GM23338 (cell line): ENCODE measurements at regions not wholly inside any gene's neighbourhood (a gene's known extent, or its start where the extent isn't known, plus 50 kb on each side); places are given as distances from the start of the nearest gene placed in this dataset.

ENCODE experiments used
- ATAC-seq: fragments of 200-7000 bp; cut with Tn5 transposase; 3 replicates; pipeline ENCODE4 v1.9.1; 2020
- DNase-seq: peaks from one replicate; pipeline ENCODE4 v3.0.0-alpha.2; 2015; ENCODE audit warnings: low spot score
- H2AFZ ChIP-seq: fragments of 200-600 bp; sonication (generic); 2 replicates; pipeline ENCODE4 v1.8.0; 2016; ENCODE audit warnings: antibody characterized with exemption, mild to moderate bottlenecking, moderate library complexity
- H3F3A ChIP-seq: fragments of 200-600 bp; sonication (generic); replicated peaks from 2 replicates; pipeline ENCODE4 v1.8.0; 2017; ENCODE audit warnings: antibody characterized with exemption, mixed run types, low read depth
- H3K27ac ChIP-seq: fragments of 200-600 bp; sonication (generic); 2 replicates; pipeline ENCODE4 v1.6.1; 2016; ENCODE audit warnings: low read depth
- H3K27me3 ChIP-seq: fragments of 200-600 bp; sonication (generic); 2 replicates; pipeline ENCODE4 v1.8.0; 2016; ENCODE audit warnings: mild to moderate bottlenecking, mixed run types, moderate library complexity; ENCODE audit not compliant: insufficient read depth
- H3K36me3 ChIP-seq: fragments of 200-600 bp; sonication (generic); 2 replicates; pipeline ENCODE4 v1.8.0; 2016; ENCODE audit warnings: mild to moderate bottlenecking; ENCODE audit not compliant: insufficient read depth
- H3K4me1 ChIP-seq: fragments of 200-600 bp; sonication (generic); 2 replicates; pipeline ENCODE4 v1.8.0; 2016; ENCODE audit warnings: mild to moderate bottlenecking, moderate library complexity; ENCODE audit not compliant: insufficient read depth
- H3K4me2 ChIP-seq: fragments of 200-600 bp; sonication (generic); 2 replicates; pipeline ENCODE4 v1.7.1; 2017; ENCODE audit warnings: mixed run types
- H3K4me3 ChIP-seq: fragments of 200-600 bp; sonication (generic); 2 replicates; pipeline ENCODE4 v1.6.1; 2016; ENCODE audit warnings: mixed run types
- H3K79me2 ChIP-seq: fragments of 200-600 bp; sonication (generic); replicated peaks from 2 replicates; pipeline ENCODE4 v1.8.0; 2017; ENCODE audit warnings: mild to moderate bottlenecking; ENCODE audit not compliant: insufficient read depth
- H3K9me2 ChIP-seq: fragments of 200-600 bp; sonication (generic); 2 replicates; pipeline ENCODE4 v1.8.0; 2017; ENCODE audit not compliant: insufficient read depth
- H4K20me1 ChIP-seq: fragments of 200-600 bp; sonication (generic); replicated peaks from 2 replicates; pipeline ENCODE4 v1.8.0; 2017; ENCODE audit warnings: mild to moderate bottlenecking; ENCODE audit not compliant: insufficient read depth
- H3K27ac Mint-ChIP-seq: 2 replicates; pipeline ENCODE4 v1.8.0; 2020; ENCODE audit warnings: inconsistent platforms, mild to moderate bottlenecking, moderate library complexity, mixed read lengths
- H3K27me3 Mint-ChIP-seq: 3 replicates; pipeline ENCODE4 v1.8.0; 2022; ENCODE audit warnings: low read depth, mild to moderate bottlenecking, moderate library complexity, mixed read lengths, inconsistent platforms; ENCODE audit not compliant: insufficient read depth, poor library complexity
- H3K36me3 Mint-ChIP-seq: 3 replicates; pipeline ENCODE4 v1.8.0; 2021; ENCODE audit warnings: low read depth, mild to moderate bottlenecking, inconsistent platforms, moderate library complexity, mixed read lengths
- H3K4me1 Mint-ChIP-seq: 3 replicates; pipeline ENCODE4 v1.8.0; 2020; ENCODE audit warnings: mild to moderate bottlenecking, inconsistent platforms, mixed read lengths
- H3K4me3 Mint-ChIP-seq: 3 replicates; pipeline ENCODE4 v1.8.0; 2021; ENCODE audit warnings: moderate library complexity, mild to moderate bottlenecking, inconsistent platforms, mixed read lengths
- H3K9me3 Mint-ChIP-seq: 3 replicates; pipeline ENCODE4 v1.8.0; 2020; ENCODE audit warnings: moderate library complexity, mild to moderate bottlenecking, inconsistent platforms, mixed read lengths
- CREB1 ChIP-seq: fragments of 250-450 bp; sonication (Bioruptor Pico); IDR thresholded peaks from 2 replicates; pipeline ENCODE4 v1.5.0; 2020; ENCODE audit warnings: low read depth, mild to moderate bottlenecking, moderate library complexity
- ETS1 ChIP-seq: IDR thresholded peaks from 2 replicates; pipeline ENCODE4 v1.6.1; 2016; ENCODE audit warnings: antibody characterized with exemption
- JUNB ChIP-seq: IDR thresholded peaks from one replicate; pipeline ENCODE4 v1.6.1; 2016; ENCODE audit warnings: antibody characterized with exemption; ENCODE audit not compliant: unreplicated experiment
- ZNF114 ChIP-seq: fragments of 250-450 bp; sonication (Bioruptor Pico); IDR thresholded peaks from 2 replicates; pipeline ENCODE4 v1.5.0; 2020; ENCODE audit warnings: mild to moderate bottlenecking, moderate library complexity
- ZNF331 ChIP-seq: fragments of 250-450 bp; sonication (Bioruptor Pico); IDR thresholded peaks from 2 replicates; pipeline ENCODE4 v1.5.0; 2020; ENCODE audit warnings: low read depth, mild to moderate bottlenecking, moderate library complexity
- ZNF462 ChIP-seq: fragments of 250-450 bp; sonication (Bioruptor Pico); IDR thresholded peaks from 2 replicates; pipeline ENCODE4 v1.5.0; 2020; ENCODE audit warnings: mild to moderate bottlenecking, moderate library complexity

- H3K9me3 Mint-ChIP-seq, result no peaks in the 10 kb centered on the region
- no peaks in the 10 kb centered on the region for H3K27me3 Mint-ChIP-seq
- no peaks in the 10 kb centered on the region; the same call in 1 of the 2 replicates for H3K9me2 ChIP-seq
- H3K4me3 ChIP-seq, result no peak overlapping the region
- H3K4me3 Mint-ChIP-seq, result no peak overlapping the region
- no peaks in the 10 kb centered on the region for H4K20me1 ChIP-seq
- no peaks in the 10 kb centered on the region for H3K36me3 Mint-ChIP-seq
- H3K36me3 ChIP-seq, result no peaks in the 10 kb centered on the region
- TF ChIP-seq ZNF114 (CRISPR knock-in tag) (no peak), JUNB (no peak), CREB1 (CRISPR knock-in tag) (no peak), ZNF462 (CRISPR knock-in tag) (no peak), ZNF331 (no peak), ETS1 (no peak)
- no peak for DNase-seq
- no peak overlapping the region for H3K4me2 ChIP-seq
- no peaks in the 10 kb centered on the region for H3K27me3 ChIP-seq
- H3K27ac Mint-ChIP-seq, result no peak overlapping the region
- H3K79me2 ChIP-seq, result no peaks in the 10 kb centered on the region
- H3K27ac ChIP-seq, result no peak overlapping the region
- no peaks in the 10 kb centered on the region for H3K4me1 ChIP-seq
- no peaks in the 10 kb centered on the region for H3F3A ChIP-seq
- no peak overlapping the region for H2AFZ ChIP-seq
- no peak for ATAC-seq
- H3K4me1 Mint-ChIP-seq, result peaks cover 6% of the 10 kb centered on the region; the same call in 2 of the 3 replicates
Observed at GRCh38 chr6:102137859-102138258, 744.4 kb downstream of the GRIK2 start.
